ENCODE measurements at regions not wholly inside any gene's neighbourhood (a gene's known extent, or its start where the extent isn't known, plus 50 kb on each side); places are given as distances from the start of the nearest gene placed in this dataset.

DNA sequence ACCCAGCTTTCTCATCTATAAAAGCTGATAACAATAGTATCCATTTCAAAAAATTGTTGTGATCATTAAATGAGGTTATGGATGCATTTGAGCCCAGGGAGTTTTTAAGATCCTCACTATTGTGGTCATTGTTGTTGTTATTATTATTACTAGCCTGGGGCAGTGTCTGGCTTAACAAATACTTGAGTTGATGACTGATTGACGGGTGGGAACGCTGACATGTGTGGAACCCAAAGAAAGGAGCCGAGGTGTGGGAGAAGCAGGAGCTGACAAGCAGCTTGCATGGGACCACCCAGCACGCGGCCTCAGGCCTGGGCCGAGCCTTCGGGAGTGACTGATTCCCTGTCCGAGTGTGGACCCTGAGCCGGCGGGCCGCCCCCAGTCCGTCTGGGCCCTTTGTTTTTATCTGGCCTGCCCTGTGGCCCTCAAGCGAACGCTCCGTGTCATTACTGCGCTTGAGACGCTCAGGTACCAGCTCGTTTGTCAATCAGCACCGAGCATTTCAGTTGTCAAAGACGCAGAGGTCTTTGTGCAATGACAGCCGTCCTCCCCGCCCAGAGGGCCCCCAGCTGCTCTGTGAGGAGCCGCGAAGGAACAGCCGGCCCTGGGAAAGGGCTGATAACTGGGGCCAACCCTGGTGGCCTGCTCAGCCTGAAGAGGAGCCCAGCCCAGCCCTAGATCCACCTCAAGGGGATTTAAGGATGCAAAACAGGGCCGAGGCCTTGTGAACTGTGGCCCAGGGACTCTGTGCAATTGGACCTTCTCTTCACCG lies 132.9 kb upstream of the FOXF1 start:
- DNase-seq = no peak

GRCh38 chr16:86378128-86378527 lies 132.2 kb upstream of the FOXF1 start:
- DNase-seq = no peak

- no peak for DNase-seq
Observed at GRCh38 chr16:86378831-86379504, 131.4 kb upstream of the FOXF1 start.

GRCh38 chr16:86379505-86379846 lies 130.9 kb upstream of the FOXF1 start:
- DNase-seq = no peak

DNA sequence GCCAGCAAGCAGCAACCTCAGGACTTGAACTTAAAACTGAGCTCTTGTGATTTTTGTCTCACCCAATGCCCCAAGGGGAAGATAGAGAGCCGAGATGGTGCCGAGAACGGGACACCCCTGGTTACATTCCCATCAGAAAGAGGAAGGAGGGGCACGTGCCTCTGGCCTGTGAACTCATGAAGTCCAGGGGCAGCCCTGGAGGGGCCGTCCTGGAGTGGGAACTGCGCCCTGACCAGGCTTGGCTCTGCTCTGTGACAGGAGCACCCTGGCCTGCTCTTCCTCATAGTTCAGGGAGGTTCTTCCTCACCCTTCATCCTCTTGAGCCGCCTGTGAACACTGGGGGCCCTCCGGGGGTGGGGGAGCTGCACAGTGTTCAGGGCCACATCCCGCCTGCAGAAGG lies 130.3 kb upstream of the FOXF1 start:
- no peak for DNase-seq

GRCh38 chr16:86381491-86381890 lies 128.8 kb upstream of the FOXF1 start:
- DNase-seq = no peak

GRCh38 chr16:86382067-86382773 lies 128.1 kb upstream of the FOXF1 start:
- DNase-seq = no peak

DNA sequence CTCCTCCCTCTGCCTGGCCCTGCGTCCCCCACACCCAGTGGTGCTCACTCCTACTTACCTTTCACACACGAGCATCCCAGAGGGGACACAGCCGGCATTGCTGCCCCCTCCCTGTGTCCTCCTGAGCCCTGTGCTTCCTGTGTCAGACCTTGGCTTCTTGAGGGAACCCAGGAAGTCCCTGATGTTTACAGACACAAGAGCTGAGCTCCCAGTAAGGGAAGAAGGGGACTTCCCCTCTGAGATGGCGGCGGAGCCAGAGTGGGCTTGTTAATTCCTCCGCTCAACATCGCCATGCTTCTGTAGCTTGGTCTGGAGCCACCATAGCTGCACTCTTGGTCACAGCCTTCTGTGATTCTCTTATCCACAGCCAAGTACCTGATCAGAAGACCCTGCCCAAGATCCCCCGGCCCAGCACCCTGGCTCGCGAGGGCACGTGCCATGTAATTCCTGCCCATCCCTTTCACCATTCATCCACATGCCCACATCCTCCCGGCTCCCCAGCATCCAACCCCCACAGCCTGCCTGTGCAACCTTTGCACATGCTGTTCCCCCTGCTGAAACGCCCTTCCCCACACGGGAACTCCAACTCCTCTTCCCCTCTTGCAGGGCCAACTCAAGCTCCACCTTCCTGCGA lies 127.4 kb upstream of the FOXF1 start:
- no peak for DNase-seq

- DNase-seq = no peak
Observed at GRCh38 chr16:86383488-86384262, 126.7 kb upstream of the FOXF1 start.

GRCh38 chr16:86384263-86384649 lies 126.1 kb upstream of the FOXF1 start:
- DNase-seq = no peak

DNA sequence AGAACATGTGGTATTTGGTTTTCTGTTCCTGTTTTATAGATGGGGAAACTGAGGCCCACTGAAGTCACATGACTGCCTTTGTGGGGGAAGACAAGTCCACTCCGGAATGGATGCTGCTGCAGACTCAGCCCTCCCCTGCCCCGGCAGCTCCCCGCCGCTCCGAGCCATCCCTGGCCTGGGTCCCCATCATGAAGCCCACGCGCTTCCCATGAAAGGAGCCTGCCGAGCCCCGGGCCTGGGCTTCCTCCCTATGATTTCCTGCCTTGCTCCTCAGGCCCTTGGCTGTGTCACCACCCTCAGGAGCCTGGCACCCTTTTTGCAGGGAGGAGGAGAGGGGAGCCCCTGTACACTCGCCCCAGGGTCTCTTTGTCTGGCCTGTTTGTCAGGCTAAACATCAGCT lies 125.3 kb upstream of the FOXF1 start:
- DNase-seq = no peak

GRCh38 chr16:86387468-86388440 lies 122.6 kb upstream of the FOXF1 start:
- DNase-seq = peak; percentile 88 to 90

GRCh38 chr16:86388976-86389375 lies 121.4 kb upstream of the FOXF1 start:
- no peak for DNase-seq

GRCh38 chr16:86389566-86390328 lies 120.6 kb upstream of the FOXF1 start:
- no peak for DNase-seq

DNA sequence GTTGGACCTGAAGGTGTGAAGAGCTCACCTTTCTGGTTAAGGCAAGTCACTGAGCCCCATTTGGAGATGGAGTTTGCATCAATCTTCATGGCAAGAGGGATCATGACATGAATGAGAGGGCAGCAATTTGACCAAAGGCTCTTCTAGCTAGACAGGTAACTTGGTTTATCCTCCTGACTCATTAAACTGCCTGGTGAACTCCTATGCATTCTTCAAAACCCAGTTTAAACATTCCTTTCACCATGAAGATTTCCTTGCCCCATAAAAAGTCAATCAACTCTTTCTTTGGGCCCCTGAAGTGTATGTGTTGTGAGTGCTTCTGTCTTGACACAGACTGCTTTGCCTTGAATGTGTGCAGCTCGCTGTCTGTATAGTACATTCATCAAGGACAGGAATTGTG lies 120.0 kb upstream of the FOXF1 start:
- DNase-seq = no peak

GRCh38 chr16:86391486-86391885 lies 118.8 kb upstream of the FOXF1 start:
- no peak for DNase-seq

GRCh38 chr16:86391984-86392383 lies 118.3 kb upstream of the FOXF1 start:
- DNase-seq = no peak

GRCh38 chr16:86392436-86393152 lies 117.7 kb upstream of the FOXF1 start:
- DNase-seq = no peak

- no peak for DNase-seq
Observed at GRCh38 chr16:86393907-86394626, 116.3 kb upstream of the FOXF1 start.
